22Rv1 (cell line): ENCODE measurements at regions not wholly inside any gene's neighbourhood (a gene's known extent, or its start where the extent isn't known, plus 50 kb on each side); places are given as distances from the start of the nearest gene placed in this dataset.
"Not testable (repeated sequence)": the region's sequence is repeated elsewhere in the genome, so short reads cannot be mapped to it uniquely, and the experiment has no call there.

Experiments
- H3K27ac ChIP-seq: fragments of 450-650 bp; 2 replicates; pipeline ENCODE4 v1.5.1; 2017
- CTCF ChIP-seq: fragments of 450-650 bp; IDR thresholded peaks from 2 replicates; pipeline ENCODE4 v1.5.1; 2017; ENCODE audit warnings: mild to moderate bottlenecking
- ZFX ChIP-seq: fragments of 450-650 bp; IDR thresholded peaks from 2 replicates; pipeline ENCODE4 v1.6.1; 2017; ENCODE audit warnings: antibody characterized with exemption, borderline replicate concordance

GRCh38 chr12:87596134-87596533 is 433.1 kb downstream of the C12orf50 start:
- H3K27ac ChIP-seq, result no peak overlapping the region
- TF ChIP-seq CTCF (no peak), ZFX (no peak)

GRCh38 chr12:87585882-87586557 is 443.2 kb downstream of the C12orf50 start:
- no peak for TF ChIP-seq CTCF
- TF ChIP-seq ZFX, result no peak
- H3K27ac ChIP-seq, result no peak overlapping the region

- H3K27ac ChIP-seq, result not testable (repeated sequence)
Measured at GRCh38 chr12:87579091-87579490, 450.1 kb downstream of the C12orf50 start.

GRCh38 chr12:87575906-87576305 is 453.3 kb downstream of the C12orf50 start:
- no peak overlapping the region for H3K27ac ChIP-seq
- TF ChIP-seq CTCF, result no peak
- TF ChIP-seq ZFX, result no peak

GRCh38 chr12:87566918-87567317 is 462.3 kb downstream of the C12orf50 start:
- not testable (repeated sequence) for H3K27ac ChIP-seq

- H3K27ac ChIP-seq, result no peak overlapping the region
- TF ChIP-seq CTCF, result no peak
- no peak for TF ChIP-seq ZFX
Measured at GRCh38 chr12:87556985-87557384, 472.2 kb downstream of the C12orf50 start.

GRCh38 chr12:87531213-87531612 is 498.0 kb downstream of the C12orf50 start:
- H3K27ac ChIP-seq, result not testable (repeated sequence)

- TF ChIP-seq CTCF (no peak), ZFX (no peak)
- H3K27ac ChIP-seq, result no peak overlapping the region
Measured at GRCh38 chr12:87529413-87529812, 499.8 kb downstream of the C12orf50 start.

- TF ChIP-seq CTCF (no peak), ZFX (no peak)
- no peak overlapping the region for H3K27ac ChIP-seq
Measured at GRCh38 chr12:87520968-87521367, 508.2 kb downstream of the C12orf50 start.
